RPMI7951 (cell line): ENCODE measurements at regions not wholly inside any gene's neighbourhood (a gene's known extent, or its start where the extent isn't known, plus 50 kb on each side); places are given as distances from the start of the nearest gene placed in this dataset.
"Not testable (repeated sequence)": the region's sequence is repeated elsewhere in the genome, so short reads cannot be mapped to it uniquely, and the experiment has no call there.

Experiments
- DNase-seq: peaks from one replicate; pipeline ENCODE4 v3.0.0-alpha.2; 2012; ENCODE audit warnings: low read depth

GRCh38 chr9:26165426-26165825 is 487.2 kb upstream of the TUSC1 start:
- no peak for DNase-seq

- DNase-seq: peak; percentile 64
Measured at GRCh38 chr9:26163931-26164330, 485.7 kb upstream of the TUSC1 start.

- DNase-seq: peak; percentile 29
Measured at GRCh38 chr9:26159575-26160392, 481.5 kb upstream of the TUSC1 start.

- no peak for DNase-seq
Measured at GRCh38 chr9:26158631-26159150, 480.4 kb upstream of the TUSC1 start.

GRCh38 chr9:26157411-26157810 is 479.2 kb upstream of the TUSC1 start:
- DNase-seq: peak; percentile 23

- no peak for DNase-seq
Measured at GRCh38 chr9:26152350-26152749, 474.1 kb upstream of the TUSC1 start.

GRCh38 chr9:26148128-26148527 is 469.9 kb upstream of the TUSC1 start:
- no peak for DNase-seq

GRCh38 chr9:26145938-26146337 is 467.7 kb upstream of the TUSC1 start:
- peak; percentile 69 for DNase-seq

GRCh38 chr9:26142631-26143030 is 464.4 kb upstream of the TUSC1 start:
- DNase-seq: peak; percentile 53

- no peak for DNase-seq
Measured at GRCh38 chr9:26142201-26142600, 464.0 kb upstream of the TUSC1 start.

- no peak for DNase-seq
Measured at GRCh38 chr9:26133537-26133936, 455.3 kb upstream of the TUSC1 start.

- no peak for DNase-seq
Measured at GRCh38 chr9:26132746-26133312, 454.6 kb upstream of the TUSC1 start.

GRCh38 chr9:26131886-26132285 is 453.6 kb upstream of the TUSC1 start:
- peak; percentile 40 for DNase-seq

- DNase-seq: no peak
Measured at GRCh38 chr9:26129217-26129616, 451.0 kb upstream of the TUSC1 start.

- no peak for DNase-seq
Measured at GRCh38 chr9:26125693-26126092, 447.4 kb upstream of the TUSC1 start.

- not testable (repeated sequence) for DNase-seq
Measured at GRCh38 chr9:26116085-26116484, 437.8 kb upstream of the TUSC1 start.

- peak; percentile 35 for DNase-seq
Measured at GRCh38 chr9:26112724-26113123, 434.5 kb upstream of the TUSC1 start.

GRCh38 chr9:26086396-26086795 is 408.2 kb upstream of the TUSC1 start:
- no peak for DNase-seq

- no peak for DNase-seq
Measured at GRCh38 chr9:26081847-26082246, 403.6 kb upstream of the TUSC1 start.

GRCh38 chr9:26078706-26079105 is 400.5 kb upstream of the TUSC1 start:
- no peak for DNase-seq

GRCh38 chr9:26077860-26078259 is 399.6 kb upstream of the TUSC1 start:
- no peak for DNase-seq

- DNase-seq: no peak
Measured at GRCh38 chr9:26067608-26068007, 389.4 kb upstream of the TUSC1 start.

GRCh38 chr9:26066237-26066636 is 388.0 kb upstream of the TUSC1 start:
- DNase-seq: no peak
